ENCODE measurements at regions not wholly inside any gene's neighbourhood (a gene's known extent, or its start where the extent isn't known, plus 50 kb on each side); places are given as distances from the start of the nearest gene placed in this dataset.

DNA sequence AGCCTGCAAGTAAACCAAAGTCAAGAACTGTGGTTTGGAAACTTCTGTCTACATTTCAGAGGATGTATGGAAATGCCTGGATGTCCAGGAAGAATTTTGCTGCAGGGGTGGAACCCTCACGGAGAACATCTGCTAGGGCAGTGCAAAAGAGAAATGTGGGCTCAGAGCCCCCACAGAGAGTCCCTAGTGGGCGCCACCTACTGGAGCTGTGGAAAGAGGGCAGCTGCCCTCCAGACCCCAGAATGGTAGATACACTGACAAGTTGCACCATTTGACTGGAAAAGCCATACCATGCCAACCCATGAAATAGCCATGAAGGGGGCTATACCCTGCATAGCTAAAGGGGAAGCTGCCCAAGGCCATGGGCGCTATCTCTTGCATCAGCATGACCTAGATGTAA, 1672.4 kb downstream of the KCNT2 start:
- Histone ChIP-seq H3K27me3 (no peaks in the 10 kb centered on the region), H3K4me3 (no peak overlapping the region), H3K27ac (no peak overlapping the region), H3K36me3 (no peaks in the 10 kb centered on the region), H3K4me1 (no peaks in the 10 kb centered on the region), H3K9me3 (no peaks in the 10 kb centered on the region)
- intact Hi-C loops (cut with DNase I): no loop called here
- DNase-seq (no peak), ATAC-seq (no peak)
- TF ChIP-seq, protein P1, sequence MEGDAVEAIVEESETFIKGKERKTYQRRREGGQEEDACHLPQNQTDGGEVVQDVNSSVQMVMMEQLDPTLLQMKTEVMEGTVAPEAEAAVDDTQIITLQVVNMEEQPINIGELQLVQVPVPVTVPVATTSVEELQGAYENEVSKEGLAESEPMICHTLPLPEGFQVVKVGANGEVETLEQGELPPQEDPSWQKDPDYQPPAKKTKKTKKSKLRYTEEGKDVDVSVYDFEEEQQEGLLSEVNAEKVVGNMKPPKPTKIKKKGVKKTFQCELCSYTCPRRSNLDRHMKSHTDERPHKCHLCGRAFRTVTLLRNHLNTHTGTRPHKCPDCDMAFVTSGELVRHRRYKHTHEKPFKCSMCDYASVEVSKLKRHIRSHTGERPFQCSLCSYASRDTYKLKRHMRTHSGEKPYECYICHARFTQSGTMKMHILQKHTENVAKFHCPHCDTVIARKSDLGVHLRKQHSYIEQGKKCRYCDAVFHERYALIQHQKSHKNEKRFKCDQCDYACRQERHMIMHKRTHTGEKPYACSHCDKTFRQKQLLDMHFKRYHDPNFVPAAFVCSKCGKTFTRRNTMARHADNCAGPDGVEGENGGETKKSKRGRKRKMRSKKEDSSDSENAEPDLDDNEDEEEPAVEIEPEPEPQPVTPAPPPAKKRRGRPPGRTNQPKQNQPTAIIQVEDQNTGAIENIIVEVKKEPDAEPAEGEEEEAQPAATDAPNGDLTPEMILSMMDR (IDR thresholded peaks at IDR 0.05): no peak

DNA sequence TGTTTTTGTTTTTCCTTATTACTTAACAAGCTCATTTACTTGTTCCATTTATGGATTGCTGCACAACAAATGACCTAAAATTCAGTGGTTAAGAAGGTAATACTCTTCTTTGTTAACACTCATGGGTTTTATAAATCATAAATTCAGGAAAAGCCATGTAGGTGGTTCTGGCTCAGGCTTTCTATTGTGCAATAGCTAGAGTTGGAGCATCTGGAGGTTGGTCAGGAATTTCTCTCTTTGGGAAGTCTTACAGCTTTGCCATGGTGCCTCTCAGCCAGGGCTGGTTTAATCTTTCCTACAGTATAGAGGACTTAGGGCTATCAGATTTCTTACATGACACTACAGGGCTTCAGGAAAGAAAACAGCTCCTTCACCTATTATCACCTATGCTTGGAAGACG, 1677.1 kb downstream of the KCNT2 start:
- no peak for DNase-seq
- no peaks in the 10 kb centered on the region for H3K4me1 ChIP-seq
- no peak for ATAC-seq
- H3K27ac ChIP-seq: no peak overlapping the region
- no peaks in the 10 kb centered on the region for H3K27me3 ChIP-seq
- intact Hi-C loops (cut with DNase I): no loop called here
- H3K4me3 ChIP-seq: no peak overlapping the region
- TF ChIP-seq, protein P1 (IDR thresholded peaks at IDR 0.05): no peak
- H3K36me3 ChIP-seq: no peaks in the 10 kb centered on the region
- no peaks in the 10 kb centered on the region for H3K9me3 ChIP-seq

DNA sequence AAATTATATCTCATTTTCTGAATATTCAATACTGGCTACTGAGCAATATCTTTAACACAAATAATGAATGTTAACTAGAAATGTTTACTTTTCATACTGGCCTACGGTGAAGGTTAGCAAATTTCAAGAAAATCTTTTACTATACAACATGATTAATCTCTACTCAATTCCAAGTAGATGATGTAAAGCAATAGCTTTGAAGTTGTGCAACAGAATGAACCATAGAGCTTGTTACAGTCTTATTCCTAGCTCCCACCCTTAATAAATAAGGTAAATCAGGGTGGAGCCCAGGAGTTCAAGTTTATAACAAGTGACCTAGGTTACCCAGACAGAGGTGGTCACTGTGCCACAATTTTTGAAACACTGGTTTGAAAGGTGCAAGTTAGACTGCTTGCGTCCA, 1678.1 kb downstream of the KCNT2 start:
- Histone ChIP-seq H3K4me3 (no peak overlapping the region), H3K27ac (no peak overlapping the region), H3K9me3 (peaks cover 0 to 6% of the 10 kb centered on the region in 2 donors), H3K27me3 (no peaks in the 10 kb centered on the region), H3K4me1 (no peaks in the 10 kb centered on the region), H3K36me3 (no peaks in the 10 kb centered on the region)
- no peak for DNase-seq
- intact Hi-C loops (cut with DNase I): no loop called here
- TF ChIP-seq, protein P1 (IDR thresholded peaks at IDR 0.05): no peak
- ATAC-seq: no peak

DNA sequence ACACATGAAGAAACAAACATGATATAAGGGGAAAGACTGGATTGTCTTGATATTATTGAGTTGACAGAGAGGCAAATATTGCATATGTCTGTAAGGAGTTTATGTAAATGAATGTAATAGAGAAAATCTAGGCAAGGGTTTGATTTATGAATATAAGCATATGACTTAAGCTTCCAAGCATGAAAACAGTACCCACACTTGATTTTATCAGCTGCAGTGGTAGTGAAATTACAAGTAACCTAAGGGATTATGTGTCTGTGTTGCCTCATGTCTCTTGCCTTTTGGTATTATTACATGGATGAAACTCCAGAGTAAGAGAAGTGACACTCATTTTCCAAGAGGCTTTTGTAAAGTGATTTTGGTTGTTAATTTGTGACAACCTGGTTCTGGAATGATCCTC, 1678.9 kb downstream of the KCNT2 start:
- Histone ChIP-seq H3K9me3 (peaks cover 0 to 7% of the 10 kb centered on the region in 2 donors), H3K36me3 (no peaks in the 10 kb centered on the region), H3K27me3 (no peaks in the 10 kb centered on the region), H3K4me1 (no peaks in the 10 kb centered on the region), H3K4me3 (no peak overlapping the region), H3K27ac (no peak overlapping the region)
- DNase-seq: no peak
- ATAC-seq: no peak
- intact Hi-C loops (cut with DNase I): no loop called here
- TF ChIP-seq, protein P1 (IDR thresholded peaks at IDR 0.05): no peak

DNA sequence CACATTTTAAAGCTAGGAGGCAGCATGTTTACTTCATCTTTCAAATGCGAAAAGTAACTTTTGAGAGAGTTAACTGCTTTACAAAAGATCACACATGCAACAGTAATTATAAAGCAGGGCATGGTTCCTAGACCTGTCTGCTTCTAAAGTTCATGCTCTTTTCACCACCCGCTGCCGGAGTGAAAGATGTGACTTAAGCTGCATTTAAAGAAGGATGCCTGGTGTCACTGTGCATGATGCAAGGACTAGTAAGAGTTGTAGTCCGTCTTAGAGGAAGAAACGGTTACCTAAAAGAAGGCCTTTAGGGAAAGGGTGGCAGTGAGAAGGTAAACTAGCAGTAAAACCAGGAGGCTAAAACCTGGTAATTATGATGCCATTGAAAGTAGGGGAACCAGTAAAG, 1689.1 kb downstream of the KCNT2 start:
- TF ChIP-seq, protein P1 (IDR thresholded peaks at IDR 0.05): no peak
- Histone ChIP-seq H3K4me1 (no peaks in the 10 kb centered on the region), H3K4me3 (no peak overlapping the region), H3K9me3 (no peaks in the 10 kb centered on the region), H3K27ac (no peak overlapping the region), H3K27me3 (no peaks in the 10 kb centered on the region), H3K36me3 (no peaks in the 10 kb centered on the region)
- ATAC-seq (no peak), DNase-seq (no peak)
- intact Hi-C loops (cut with DNase I): no loop called here

Data from left lung (tissue), 4 donors.